Non-pigmented ciliary epithelial cell (primary cell): ENCODE measurements at regions not wholly inside any gene's neighbourhood (a gene's known extent, or its start where the extent isn't known, plus 50 kb on each side); places are given as distances from the start of the nearest gene placed in this dataset.
"Not testable (repeated sequence)": the region's sequence is repeated elsewhere in the genome, so short reads cannot be mapped to it uniquely, and the experiment has no call there.

ENCODE experiments used
- DNase-seq: peaks from one replicate; pipeline ENCODE4 v3.0.0-alpha.2; 2010; ENCODE audit warnings: low read depth

DNA sequence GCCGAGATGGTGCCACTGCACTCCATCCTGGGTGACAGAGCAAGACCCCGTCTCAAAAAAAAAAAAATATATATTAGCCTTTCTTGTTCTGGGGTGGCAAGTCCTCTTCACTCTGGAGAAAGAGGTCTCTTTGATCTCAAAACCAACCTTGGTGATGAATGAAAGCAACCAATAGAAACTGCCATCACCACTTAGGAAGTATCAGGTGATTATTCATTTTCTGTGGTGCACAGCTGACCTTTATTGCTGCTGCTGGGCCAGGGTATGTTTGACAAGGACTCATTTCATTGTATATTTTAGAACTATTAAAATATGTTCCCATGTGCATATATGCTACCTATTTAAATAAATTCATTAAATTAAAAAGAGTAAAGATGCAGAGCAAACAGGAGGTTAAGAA is 76.0 kb upstream of the KIT start:
- DNase-seq = no peak

DNA sequence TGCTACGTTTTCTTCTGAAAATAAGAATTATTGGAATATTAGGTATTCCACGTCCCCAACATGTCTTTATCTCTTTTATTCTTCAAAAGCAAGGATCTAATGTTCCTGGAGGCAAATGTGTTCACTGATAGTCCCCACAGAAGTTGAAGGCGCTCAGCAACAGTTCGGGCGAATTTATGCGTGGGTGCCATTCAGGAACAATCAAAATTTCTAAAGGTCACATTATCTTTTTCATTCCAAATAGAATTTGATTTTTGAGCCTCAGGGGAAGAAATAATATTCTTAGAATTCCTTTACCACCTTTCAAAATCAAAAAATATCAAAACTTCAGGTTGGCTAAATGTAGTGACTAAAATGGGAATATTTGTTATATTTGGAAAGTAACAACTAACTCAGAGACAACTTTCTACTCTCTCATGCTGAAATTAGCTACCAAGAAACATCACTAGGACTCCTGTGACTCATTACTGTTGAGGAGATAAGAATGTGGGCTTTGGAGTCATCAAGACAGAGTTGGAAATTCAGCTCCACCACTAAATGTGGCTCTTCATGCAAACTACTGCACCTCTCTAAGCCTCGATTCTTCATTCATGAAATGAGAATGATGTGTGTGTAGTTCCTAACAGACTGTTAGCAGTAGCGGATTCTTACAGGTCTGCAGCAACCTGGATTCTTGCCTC is 72.3 kb upstream of the KIT start:
- no peak for DNase-seq

DNA sequence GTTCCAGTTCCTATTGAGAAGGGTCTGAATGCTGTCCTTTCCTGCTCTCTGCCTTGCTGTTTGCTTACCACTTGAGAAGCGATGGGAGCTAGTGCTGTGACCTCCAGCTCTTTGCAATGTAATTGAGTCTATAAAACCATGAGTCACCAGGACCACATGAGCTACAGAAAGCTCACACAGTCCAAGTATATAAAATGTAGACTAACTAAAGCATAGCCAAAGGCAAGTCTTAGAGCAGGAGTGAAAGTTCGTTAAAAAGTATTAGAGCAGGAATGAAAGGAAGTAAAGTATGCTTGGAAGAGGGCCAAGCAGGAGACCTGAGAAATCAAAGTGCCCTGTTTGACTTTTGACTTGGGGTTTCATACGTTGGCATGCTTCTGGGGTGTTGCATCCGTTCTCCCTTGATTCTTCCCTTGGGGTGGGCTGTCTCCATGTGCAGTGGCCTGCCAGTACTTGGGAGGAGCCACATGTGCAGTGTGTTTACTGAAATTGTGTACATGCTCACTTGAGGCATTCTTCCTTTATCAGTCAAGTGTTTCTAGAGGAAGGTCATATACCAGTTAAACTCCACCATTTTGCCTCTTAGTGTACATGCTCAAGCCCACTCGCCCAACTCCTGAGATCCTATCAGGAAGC is 71.3 kb upstream of the KIT start:
- DNase-seq = no peak

DNA sequence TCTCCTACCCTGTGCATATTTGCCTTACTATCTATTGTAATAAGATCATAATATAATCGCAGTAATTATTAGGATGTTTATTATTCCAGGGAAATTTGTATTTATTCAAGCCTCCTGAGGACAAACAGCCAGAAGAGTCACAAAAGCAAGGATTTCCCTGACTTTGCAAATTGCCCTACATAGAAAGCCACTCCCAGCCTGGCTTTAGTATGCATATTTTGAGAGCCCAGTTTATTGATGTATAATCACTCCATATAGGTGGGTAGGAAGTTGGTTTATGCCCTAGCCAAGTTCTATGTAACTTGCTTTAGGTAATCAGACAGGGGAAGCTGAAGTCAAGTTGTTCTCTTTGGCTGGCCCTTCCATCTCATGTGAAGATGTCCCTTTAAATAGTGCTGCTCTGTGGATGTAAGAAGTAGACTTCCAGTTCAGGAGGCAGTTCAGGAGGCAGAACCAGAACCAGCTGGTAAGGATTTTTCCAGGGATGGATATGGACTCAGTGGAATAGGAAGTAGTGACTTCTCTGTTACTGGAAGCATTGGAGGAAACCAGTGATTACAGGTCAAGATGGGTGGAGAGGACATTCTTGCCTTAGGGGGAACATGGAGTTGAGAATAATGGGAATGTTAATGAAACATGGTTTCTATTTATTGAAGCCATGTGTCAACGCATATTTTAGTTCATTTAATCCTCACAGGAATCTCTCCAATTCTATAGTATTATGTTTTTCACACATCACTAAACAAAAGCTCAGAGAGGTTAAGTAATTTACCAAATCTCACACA is 70.5 kb upstream of the KIT start:
- DNase-seq = no peak

DNA sequence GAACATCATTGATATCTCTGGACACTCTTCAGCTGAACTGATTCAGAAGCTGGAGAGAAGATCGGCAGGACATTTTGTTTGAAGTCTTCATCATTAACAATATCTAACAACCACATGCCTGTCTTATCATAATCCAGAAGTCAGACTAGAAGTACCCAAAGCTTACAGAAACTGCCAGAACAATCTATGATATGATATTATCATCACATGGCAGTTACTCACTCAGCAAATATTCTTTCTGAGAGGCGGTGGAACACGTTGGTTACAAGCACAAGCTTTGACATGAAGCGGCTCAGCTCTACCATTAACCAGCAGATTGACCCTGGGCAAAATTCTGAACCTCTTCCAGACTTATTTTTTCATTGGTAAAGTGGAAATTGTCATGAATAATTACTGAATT is 69.4 kb upstream of the KIT start:
- no peak for DNase-seq

DNA sequence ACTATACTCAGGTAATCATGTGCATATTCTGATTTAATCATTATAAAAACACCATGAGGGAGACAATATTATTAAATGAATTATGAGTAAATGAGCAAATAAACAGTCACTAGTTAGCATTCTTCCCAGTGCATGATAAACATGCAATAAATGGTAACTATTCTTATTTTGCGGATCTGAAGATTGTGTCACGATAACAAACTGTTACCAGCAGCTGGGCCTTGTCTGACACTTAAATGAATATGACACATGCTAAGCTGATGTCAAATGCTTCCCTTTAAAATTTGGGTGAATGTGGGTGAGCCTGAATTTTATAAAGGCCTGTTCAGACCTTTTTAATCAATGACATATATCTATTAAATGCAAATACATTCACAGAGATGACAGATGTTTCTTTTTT is 68.2 kb upstream of the KIT start:
- no peak for DNase-seq

DNA sequence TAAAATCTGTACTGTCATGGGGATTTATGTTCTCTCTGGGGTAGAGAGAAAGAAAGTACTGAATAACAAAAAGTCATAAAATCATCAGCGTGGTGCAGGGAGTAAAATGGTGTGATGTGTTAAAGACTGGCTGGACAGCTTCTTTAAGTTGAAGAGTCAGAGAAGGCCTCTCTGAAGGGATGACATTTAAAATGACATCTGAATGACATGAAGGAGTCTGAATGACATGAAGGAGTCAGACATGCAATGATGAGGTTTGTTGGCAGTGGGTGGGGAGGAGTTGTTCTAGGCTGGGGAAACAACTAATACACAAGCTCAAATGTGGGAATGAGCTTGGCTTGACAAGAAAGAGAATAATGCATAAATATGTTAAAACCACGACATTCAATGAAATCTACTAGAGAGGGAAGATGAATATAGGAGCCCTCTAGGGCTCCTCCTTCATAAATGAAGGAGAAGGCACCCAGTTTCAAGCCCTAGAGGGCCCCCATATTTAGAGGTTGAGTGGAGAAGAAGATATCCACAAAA is 63.9 kb upstream of the KIT start:
- DNase-seq = no peak

DNA sequence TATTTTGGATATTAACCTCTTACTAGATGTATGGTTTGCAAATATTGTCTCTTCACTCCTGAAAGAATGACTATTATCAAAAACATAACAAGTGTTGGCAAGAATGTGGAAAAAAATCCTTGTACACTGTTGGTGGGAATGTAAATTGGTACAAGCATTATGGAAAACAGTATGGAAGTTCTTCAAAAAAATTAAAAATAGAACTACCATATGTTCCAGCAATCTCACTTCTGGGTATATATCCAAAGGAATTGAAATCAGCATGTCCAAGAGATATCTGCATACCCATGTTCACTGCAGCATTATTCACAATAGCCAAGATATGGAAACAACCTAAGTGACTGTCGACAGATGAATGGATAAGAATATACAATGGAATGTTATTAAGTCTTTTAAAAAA is 61.6 kb upstream of the KIT start:
- DNase-seq = no peak

DNA sequence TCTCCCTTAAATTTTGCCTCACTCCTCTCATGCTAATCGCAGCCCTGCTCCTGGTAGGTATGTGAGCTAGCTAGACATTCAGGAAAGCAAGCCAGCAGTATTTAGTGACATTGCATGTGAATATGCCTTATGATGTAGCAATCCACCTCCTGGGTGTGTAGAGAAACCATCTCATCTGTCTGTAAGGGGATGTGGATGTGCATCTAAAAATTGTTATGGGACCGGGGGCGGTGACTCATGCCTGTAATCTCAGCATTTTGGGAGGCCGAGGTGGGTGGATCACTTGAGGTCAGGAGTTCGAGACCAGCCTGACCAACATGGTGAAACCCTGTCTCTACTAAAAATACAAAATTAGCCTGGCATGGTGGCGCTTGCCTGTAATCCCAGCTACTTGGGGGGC is 60.1 kb upstream of the KIT start:
- not testable (repeated sequence) for DNase-seq

DNA sequence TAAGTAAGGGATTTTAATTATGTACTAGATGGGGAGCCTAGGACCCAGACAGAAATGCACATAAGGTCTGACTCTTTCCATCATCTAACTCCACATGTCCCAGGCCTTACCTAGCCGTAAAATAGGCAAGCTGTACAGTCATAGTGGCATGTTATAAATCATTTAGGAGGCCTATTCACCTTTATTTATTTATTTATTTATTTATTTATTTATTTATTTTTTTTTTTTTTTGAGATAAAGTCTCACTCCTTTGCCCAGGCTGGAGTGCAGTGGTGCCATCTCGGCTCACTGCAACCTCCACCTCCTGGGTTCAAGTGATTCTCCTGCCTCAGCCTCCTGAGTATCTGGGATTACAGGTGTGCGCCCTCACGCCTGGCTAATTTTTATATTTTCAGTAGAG is 55.6 kb upstream of the KIT start:
- DNase-seq = not testable (repeated sequence)

DNA sequence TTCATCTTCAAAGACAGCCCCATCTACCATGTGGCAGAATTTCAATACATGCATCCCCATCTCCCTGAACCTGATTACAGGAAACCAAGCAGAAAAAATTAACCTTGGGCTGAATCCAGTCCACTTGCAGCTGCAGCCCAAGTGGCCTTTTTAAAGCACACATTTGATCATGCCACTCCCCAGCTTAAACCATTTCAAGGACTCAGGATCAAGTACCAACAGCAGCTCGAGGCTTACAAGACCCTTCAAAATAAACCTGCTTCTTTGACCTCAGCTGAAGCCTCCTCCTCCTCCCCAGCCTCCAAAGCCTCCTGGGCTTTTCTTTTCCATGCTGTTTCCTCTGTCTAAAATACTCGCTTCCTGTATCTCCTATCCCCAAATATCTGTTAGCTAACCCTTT is 50.7 kb upstream of the KIT start:
- DNase-seq = no peak

DNA sequence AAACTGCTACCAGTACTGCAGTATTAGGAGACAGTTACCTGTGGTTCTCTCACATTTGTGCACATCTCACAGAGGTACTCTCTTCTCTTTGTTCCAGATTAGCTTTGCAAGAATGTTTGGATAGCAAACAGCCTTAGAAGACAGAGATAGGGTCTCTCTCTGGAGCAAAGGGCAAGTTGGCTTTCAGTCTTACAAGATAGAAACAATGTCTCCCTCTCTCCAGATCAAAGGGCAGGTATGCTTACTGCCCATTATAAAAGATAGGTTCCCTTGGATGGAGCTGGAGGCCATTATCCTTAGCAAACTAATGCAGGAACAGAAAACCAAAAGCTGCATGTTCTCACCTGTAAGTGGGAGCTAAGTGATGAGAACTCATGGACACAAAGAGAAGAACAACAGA is 50.2 kb upstream of the KIT start:
- DNase-seq = no peak
